KMS-11 (cell line): ENCODE measurements at regions not wholly inside any gene's neighbourhood (a gene's known extent, or its start where the extent isn't known, plus 50 kb on each side); places are given as distances from the start of the nearest gene placed in this dataset.
"Not testable (repeated sequence)": the region's sequence is repeated elsewhere in the genome, so short reads cannot be mapped to it uniquely, and the experiment has no call there.

Source experiments
- H2AFZ ChIP-seq: fragments of 200-600 bp; sonication (generic); 2 replicates; pipeline ENCODE4 v1.6.1; 2016; ENCODE audit warnings: antibody characterized with exemption, mixed run types, low read depth
- H3K27ac ChIP-seq: fragments of 200-600 bp; sonication (generic); 2 replicates; pipeline ENCODE4 v1.6.1; 2016; ENCODE audit warnings: mild to moderate bottlenecking, mixed run types
- H3K27me3 ChIP-seq: fragments of 200-600 bp; sonication (generic); 2 replicates; pipeline ENCODE4 v1.6.1; 2017; ENCODE audit warnings: mild to moderate bottlenecking, low read depth, mixed run types, moderate library complexity; ENCODE audit not compliant: insufficient read depth
- H3K36me3 ChIP-seq: fragments of 200-600 bp; sonication (generic); 2 replicates; pipeline ENCODE4 v1.6.1; 2017; ENCODE audit warnings: mild to moderate bottlenecking, mixed run types; ENCODE audit not compliant: insufficient read depth
- H3K4me1 ChIP-seq: fragments of 200-600 bp; sonication (generic); 2 replicates; pipeline ENCODE4 v1.6.1; 2016; ENCODE audit warnings: mild to moderate bottlenecking, low read depth, mixed run types; ENCODE audit not compliant: poor library complexity, severe bottlenecking
- H3K4me2 ChIP-seq: fragments of 200-600 bp; sonication (generic); 2 replicates; pipeline ENCODE4 v1.7.0; 2016; ENCODE audit warnings: mild to moderate bottlenecking, mixed run types
- H3K4me3 ChIP-seq: fragments of 200-600 bp; sonication (generic); IDR thresholded peaks from 2 replicates; pipeline ENCODE4 v1.6.1; 2017; ENCODE audit warnings: low read depth, low read length, mixed read lengths; ENCODE audit not compliant: insufficient read depth
- H3K79me2 ChIP-seq: fragments of 200-600 bp; sonication (generic); 2 replicates; pipeline ENCODE4 v1.6.1; 2016; ENCODE audit warnings: low read depth, mixed run types; ENCODE audit not compliant: insufficient read depth
- H3K9ac ChIP-seq: fragments of 200-600 bp; sonication (generic); 2 replicates; pipeline ENCODE4 v1.6.1; 2016; ENCODE audit warnings: mild to moderate bottlenecking, mixed run types
- H4K20me1 ChIP-seq: fragments of 200-600 bp; sonication (generic); 2 replicates; pipeline ENCODE4 v1.6.1; 2016; ENCODE audit warnings: mild to moderate bottlenecking, mixed run types; ENCODE audit not compliant: insufficient read depth
- TF ChIP-seq, protein P1 (sequence below): fragments of 200-600 bp; sonication (generic); conservative IDR thresholded peaks from 2 replicates; pipeline ENCODE4 v1.6.1; 2017; ENCODE audit warnings: low read depth, mild to moderate bottlenecking, antibody characterized with exemption, low read length, moderate library complexity, mixed read lengths

DNA sequence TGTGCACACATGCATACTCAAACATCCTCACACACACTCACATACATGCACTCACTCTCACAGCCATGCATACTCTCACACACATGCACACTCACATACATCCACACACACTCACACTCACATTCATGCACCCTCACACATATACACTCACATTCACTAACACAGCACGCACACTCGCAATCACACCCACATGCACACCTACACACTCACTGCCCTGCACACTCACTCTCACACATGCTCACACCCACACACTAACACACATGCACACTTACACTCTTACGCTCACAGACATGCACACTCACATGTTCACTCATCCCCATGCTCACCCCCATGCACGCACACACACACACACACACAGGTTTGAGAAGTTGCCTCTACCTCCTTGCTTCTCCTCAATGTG lies 63.2 kb upstream of the SFSWAP start:
- Histone ChIP-seq H3K27me3 (no peaks in the 10 kb centered on the region), H3K4me3 (no peak overlapping the region), H3K4me2 (no peak overlapping the region), H2AFZ (no peak overlapping the region), H3K79me2 (no peaks in the 10 kb centered on the region), H3K4me1 (no peaks in the 10 kb centered on the region), H3K36me3 (no peaks in the 10 kb centered on the region), H3K9ac (no peak overlapping the region), H3K27ac (no peak overlapping the region), H4K20me1 (no peaks in the 10 kb centered on the region)
- TF ChIP-seq, protein P1, sequence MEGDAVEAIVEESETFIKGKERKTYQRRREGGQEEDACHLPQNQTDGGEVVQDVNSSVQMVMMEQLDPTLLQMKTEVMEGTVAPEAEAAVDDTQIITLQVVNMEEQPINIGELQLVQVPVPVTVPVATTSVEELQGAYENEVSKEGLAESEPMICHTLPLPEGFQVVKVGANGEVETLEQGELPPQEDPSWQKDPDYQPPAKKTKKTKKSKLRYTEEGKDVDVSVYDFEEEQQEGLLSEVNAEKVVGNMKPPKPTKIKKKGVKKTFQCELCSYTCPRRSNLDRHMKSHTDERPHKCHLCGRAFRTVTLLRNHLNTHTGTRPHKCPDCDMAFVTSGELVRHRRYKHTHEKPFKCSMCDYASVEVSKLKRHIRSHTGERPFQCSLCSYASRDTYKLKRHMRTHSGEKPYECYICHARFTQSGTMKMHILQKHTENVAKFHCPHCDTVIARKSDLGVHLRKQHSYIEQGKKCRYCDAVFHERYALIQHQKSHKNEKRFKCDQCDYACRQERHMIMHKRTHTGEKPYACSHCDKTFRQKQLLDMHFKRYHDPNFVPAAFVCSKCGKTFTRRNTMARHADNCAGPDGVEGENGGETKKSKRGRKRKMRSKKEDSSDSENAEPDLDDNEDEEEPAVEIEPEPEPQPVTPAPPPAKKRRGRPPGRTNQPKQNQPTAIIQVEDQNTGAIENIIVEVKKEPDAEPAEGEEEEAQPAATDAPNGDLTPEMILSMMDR = no peak

DNA sequence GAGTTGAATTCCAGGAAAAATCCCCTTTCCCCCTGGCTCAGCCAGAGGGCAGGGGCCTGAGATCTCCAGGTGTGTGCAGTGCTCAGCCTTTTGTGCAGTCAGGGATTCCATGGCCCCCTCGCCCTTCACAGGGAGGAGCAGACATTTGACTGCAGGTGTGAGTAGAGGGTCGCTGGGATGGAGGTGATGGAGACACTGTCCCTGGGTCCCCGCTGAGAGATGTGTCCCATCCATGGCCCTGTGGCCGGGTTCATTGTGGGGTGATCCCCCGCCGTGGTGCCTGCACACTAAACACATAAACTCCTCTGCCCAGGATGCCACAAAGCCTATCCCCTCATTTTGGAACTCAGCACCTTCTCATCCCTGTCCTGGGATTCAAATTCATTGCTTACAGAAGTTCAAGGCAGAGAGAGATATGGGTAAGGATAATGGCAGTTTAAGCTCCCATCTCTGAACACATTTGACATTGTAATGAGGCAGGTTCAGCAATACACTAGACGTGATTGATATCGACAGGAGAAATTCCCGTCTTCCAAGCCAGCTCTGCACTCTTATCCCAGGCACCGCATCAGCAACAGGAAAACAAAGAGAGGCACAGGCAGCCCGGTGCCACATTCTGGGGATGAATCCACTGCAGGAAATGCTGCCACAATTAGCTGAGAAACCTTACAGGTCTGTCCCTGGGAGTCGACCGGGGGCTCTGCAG lies 55.3 kb upstream of the SFSWAP start:
- not testable (repeated sequence) for H3K4me1 ChIP-seq, H3K4me3 ChIP-seq, H3K27ac ChIP-seq, H3K36me3 ChIP-seq, H3K27me3 ChIP-seq, H2AFZ ChIP-seq, H3K9ac ChIP-seq, H4K20me1 ChIP-seq, H3K79me2 ChIP-seq, H3K4me2 ChIP-seq

DNA sequence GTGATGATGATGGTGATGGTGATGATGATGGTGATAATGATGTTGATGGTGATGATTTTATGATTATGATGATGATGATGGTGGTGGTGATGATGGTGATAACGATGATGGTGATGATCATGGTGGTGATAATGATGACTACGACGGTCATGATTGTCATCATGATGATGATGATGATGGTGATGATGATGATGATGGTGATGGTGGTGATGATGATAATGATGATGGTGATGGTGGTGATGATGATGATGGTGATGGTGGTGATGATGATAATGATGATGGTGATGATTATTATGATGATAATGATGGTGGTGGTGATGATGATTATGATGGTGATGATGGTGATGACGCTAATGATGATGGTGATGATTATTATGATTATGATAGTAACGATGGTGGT lies 54.1 kb upstream of the SFSWAP start:
- not testable (repeated sequence) for H3K9ac ChIP-seq, H3K4me3 ChIP-seq, H3K36me3 ChIP-seq, H3K27me3 ChIP-seq, H3K79me2 ChIP-seq, H3K4me2 ChIP-seq, H3K4me1 ChIP-seq, H2AFZ ChIP-seq, H3K27ac ChIP-seq, H4K20me1 ChIP-seq

DNA sequence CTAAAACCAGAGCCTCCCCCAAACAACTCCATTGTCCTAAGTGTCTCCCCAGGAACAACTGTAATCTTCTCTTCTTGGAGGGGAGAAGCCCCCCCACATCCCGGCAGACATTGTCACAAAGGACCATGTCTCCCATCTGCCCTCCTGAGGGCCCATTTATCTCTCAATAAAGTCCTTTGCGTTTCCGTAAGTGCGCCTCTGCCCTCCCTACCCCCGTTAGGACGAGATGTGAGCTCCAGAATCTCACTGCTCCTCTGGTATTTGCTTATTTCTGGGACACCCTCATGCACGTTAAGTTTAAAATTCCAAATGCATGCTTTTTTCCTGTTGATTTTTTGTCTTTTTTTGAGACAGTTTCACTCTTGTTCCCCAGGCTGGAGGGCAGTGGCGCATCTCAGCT lies 52.3 kb upstream of the SFSWAP start:
- not testable (repeated sequence) for H3K27ac ChIP-seq, H4K20me1 ChIP-seq

DNA sequence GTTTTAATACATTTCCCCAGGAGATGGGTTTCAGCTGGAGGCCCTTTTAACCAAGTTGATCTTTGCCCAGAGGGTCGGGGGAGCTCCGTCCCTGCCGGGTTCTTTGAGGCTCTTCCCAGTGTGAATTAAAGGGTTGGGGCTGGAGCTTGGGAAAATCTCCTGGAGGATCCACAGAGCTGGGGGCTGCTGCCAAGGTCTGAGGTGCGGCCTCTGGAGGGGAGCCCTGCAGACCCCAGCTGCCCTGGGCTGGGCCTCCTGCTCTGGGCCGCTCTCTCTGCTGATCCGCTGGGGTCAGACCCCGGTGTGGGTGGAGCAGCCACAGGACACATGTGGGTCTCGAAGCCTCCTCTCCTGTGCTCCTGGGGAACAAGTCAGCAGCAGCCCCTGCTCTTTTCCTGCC lies 51.4 kb upstream of the SFSWAP start:
- not testable (repeated sequence) for H3K36me3 ChIP-seq, H3K4me2 ChIP-seq, H3K79me2 ChIP-seq, H2AFZ ChIP-seq, H3K27ac ChIP-seq, H3K9ac ChIP-seq, H3K4me3 ChIP-seq, H3K27me3 ChIP-seq, H3K4me1 ChIP-seq, H4K20me1 ChIP-seq

More for the DNA sequence above, 52.3 kb upstream of the SFSWAP start:
- H2AFZ ChIP-seq, H3K9ac ChIP-seq, H3K4me3 ChIP-seq, H3K27me3 ChIP-seq, H3K79me2 ChIP-seq, H3K36me3 ChIP-seq, H3K4me1 ChIP-seq, H3K4me2 ChIP-seq: not testable (repeated sequence)

DNA sequence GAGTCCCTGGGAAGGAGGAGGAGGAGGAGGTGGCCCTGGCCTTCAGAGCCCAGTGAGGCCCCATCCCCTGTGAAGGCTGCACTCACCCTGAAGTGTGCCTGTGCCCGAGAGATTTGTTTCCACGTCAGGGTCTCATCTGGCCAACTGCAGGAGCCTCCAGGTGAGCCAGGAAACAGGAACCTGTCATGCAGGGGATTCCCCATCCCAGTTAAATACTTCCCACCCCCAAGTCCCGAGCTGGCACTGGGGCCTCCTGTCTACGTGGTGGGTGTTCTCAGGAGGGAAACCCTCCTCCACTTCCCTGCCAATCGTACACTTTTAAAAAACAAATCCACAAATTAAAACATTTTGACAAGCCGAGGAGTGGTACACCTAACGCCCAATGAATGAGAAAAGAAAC lies 50.9 kb upstream of the SFSWAP start:
- not testable (repeated sequence) for H4K20me1 ChIP-seq, H3K9ac ChIP-seq, H3K4me3 ChIP-seq, H3K36me3 ChIP-seq, H3K79me2 ChIP-seq, H3K4me2 ChIP-seq, H3K27me3 ChIP-seq, H3K4me1 ChIP-seq, H3K27ac ChIP-seq, H2AFZ ChIP-seq

DNA sequence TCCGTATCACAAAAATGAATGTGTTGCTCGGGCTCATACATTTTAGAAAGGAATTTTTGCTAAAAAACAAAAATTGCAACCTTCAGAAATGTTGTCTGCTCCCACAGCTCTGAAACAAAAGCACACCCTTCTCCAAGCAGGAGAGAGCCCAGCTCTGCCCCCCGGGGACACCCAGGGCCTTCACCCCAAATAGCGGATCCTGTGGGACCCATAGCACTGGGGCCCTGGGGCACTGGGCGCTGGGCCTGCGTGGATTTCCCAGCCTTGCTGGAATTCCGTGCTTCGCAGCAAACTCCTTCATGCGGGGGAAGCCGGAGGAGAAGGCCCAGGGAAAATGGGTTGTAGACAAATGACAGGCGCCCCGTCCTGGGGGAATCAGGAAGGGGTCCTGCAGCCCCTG lies 50.5 kb upstream of the SFSWAP start:
- H3K27ac ChIP-seq, H3K79me2 ChIP-seq, H3K36me3 ChIP-seq, H3K9ac ChIP-seq, H4K20me1 ChIP-seq, H3K4me3 ChIP-seq, H3K4me1 ChIP-seq, H3K27me3 ChIP-seq, H3K4me2 ChIP-seq, H2AFZ ChIP-seq: not testable (repeated sequence)
